KMS-11 (cell line): ENCODE measurements at regions not wholly inside any gene's neighbourhood (a gene's known extent, or its start where the extent isn't known, plus 50 kb on each side); places are given as distances from the start of the nearest gene placed in this dataset.

Experiments used
- H2AFZ ChIP-seq: fragments of 200-600 bp; sonication (generic); 2 replicates; pipeline ENCODE4 v1.6.1; 2016; ENCODE audit warnings: antibody characterized with exemption, mixed run types, low read depth
- H3K27ac ChIP-seq: fragments of 200-600 bp; sonication (generic); 2 replicates; pipeline ENCODE4 v1.6.1; 2016; ENCODE audit warnings: mild to moderate bottlenecking, mixed run types
- H3K27me3 ChIP-seq: fragments of 200-600 bp; sonication (generic); 2 replicates; pipeline ENCODE4 v1.6.1; 2017; ENCODE audit warnings: mild to moderate bottlenecking, low read depth, mixed run types, moderate library complexity; ENCODE audit not compliant: insufficient read depth
- H3K36me3 ChIP-seq: fragments of 200-600 bp; sonication (generic); 2 replicates; pipeline ENCODE4 v1.6.1; 2017; ENCODE audit warnings: mild to moderate bottlenecking, mixed run types; ENCODE audit not compliant: insufficient read depth
- H3K4me1 ChIP-seq: fragments of 200-600 bp; sonication (generic); 2 replicates; pipeline ENCODE4 v1.6.1; 2016; ENCODE audit warnings: mild to moderate bottlenecking, low read depth, mixed run types; ENCODE audit not compliant: poor library complexity, severe bottlenecking
- H3K4me2 ChIP-seq: fragments of 200-600 bp; sonication (generic); 2 replicates; pipeline ENCODE4 v1.7.0; 2016; ENCODE audit warnings: mild to moderate bottlenecking, mixed run types
- H3K4me3 ChIP-seq: fragments of 200-600 bp; sonication (generic); IDR thresholded peaks from 2 replicates; pipeline ENCODE4 v1.6.1; 2017; ENCODE audit warnings: low read depth, low read length, mixed read lengths; ENCODE audit not compliant: insufficient read depth
- H3K79me2 ChIP-seq: fragments of 200-600 bp; sonication (generic); 2 replicates; pipeline ENCODE4 v1.6.1; 2016; ENCODE audit warnings: low read depth, mixed run types; ENCODE audit not compliant: insufficient read depth
- H3K9ac ChIP-seq: fragments of 200-600 bp; sonication (generic); 2 replicates; pipeline ENCODE4 v1.6.1; 2016; ENCODE audit warnings: mild to moderate bottlenecking, mixed run types
- H4K20me1 ChIP-seq: fragments of 200-600 bp; sonication (generic); 2 replicates; pipeline ENCODE4 v1.6.1; 2016; ENCODE audit warnings: mild to moderate bottlenecking, mixed run types; ENCODE audit not compliant: insufficient read depth
- CTCF ChIP-seq: fragments of 200-600 bp; sonication (generic); conservative IDR thresholded peaks from 2 replicates; pipeline ENCODE4 v1.6.1; 2017; ENCODE audit warnings: low read depth, mild to moderate bottlenecking, antibody characterized with exemption, low read length, moderate library complexity, mixed read lengths

- no peak overlapping the region for H3K9ac ChIP-seq
- no peak overlapping the region for H3K27ac ChIP-seq
- no peaks in the 10 kb centered on the region for H3K4me1 ChIP-seq
- H3K36me3 ChIP-seq, result no peaks in the 10 kb centered on the region
- TF ChIP-seq CTCF, result no peak
- no peaks in the 10 kb centered on the region for H4K20me1 ChIP-seq
- H3K79me2 ChIP-seq, result no peaks in the 10 kb centered on the region
- H3K4me2 ChIP-seq, result no peak overlapping the region
- H3K27me3 ChIP-seq, result no peaks in the 10 kb centered on the region
- H3K4me3 ChIP-seq, result no peak overlapping the region
- no peak overlapping the region for H2AFZ ChIP-seq
Measured at GRCh38 chr17:12341328-12341727, 320.7 kb downstream of the MAP2K4 start.

GRCh38 chr17:12342161-12342560 is 321.5 kb downstream of the MAP2K4 start:
- H3K36me3 ChIP-seq, result no peaks in the 10 kb centered on the region
- no peak overlapping the region for H3K4me3 ChIP-seq
- H3K27ac ChIP-seq, result no peak overlapping the region
- H3K9ac ChIP-seq, result no peak overlapping the region
- no peak for TF ChIP-seq CTCF
- no peak overlapping the region for H3K4me2 ChIP-seq
- H3K4me1 ChIP-seq, result no peaks in the 10 kb centered on the region
- H3K27me3 ChIP-seq, result no peaks in the 10 kb centered on the region
- no peak overlapping the region for H2AFZ ChIP-seq
- H4K20me1 ChIP-seq, result no peaks in the 10 kb centered on the region
- no peaks in the 10 kb centered on the region for H3K79me2 ChIP-seq

GRCh38 chr17:12342609-12343435 is 322.1 kb downstream of the MAP2K4 start:
- Histone ChIP-seq H3K9ac (no peak overlapping the region), H3K4me3 (no peak overlapping the region), H3K4me1 (no peaks in the 10 kb centered on the region), H3K27me3 (no peaks in the 10 kb centered on the region), H3K4me2 (no peak overlapping the region), H2AFZ (no peak overlapping the region), H3K36me3 (no peaks in the 10 kb centered on the region), H3K27ac (no peak overlapping the region), H3K79me2 (no peaks in the 10 kb centered on the region), H4K20me1 (no peaks in the 10 kb centered on the region)
- no peak for TF ChIP-seq CTCF

- no peak overlapping the region for H3K9ac ChIP-seq
- H2AFZ ChIP-seq, result no peak overlapping the region
- TF ChIP-seq CTCF, result no peak
- H3K4me1 ChIP-seq, result no peaks in the 10 kb centered on the region
- H3K27ac ChIP-seq, result no peak overlapping the region
- H3K4me2 ChIP-seq, result no peak overlapping the region
- H3K4me3 ChIP-seq, result no peak overlapping the region
- no peaks in the 10 kb centered on the region for H4K20me1 ChIP-seq
- no peaks in the 10 kb centered on the region for H3K36me3 ChIP-seq
- no peaks in the 10 kb centered on the region for H3K27me3 ChIP-seq
- no peaks in the 10 kb centered on the region for H3K79me2 ChIP-seq
Measured at GRCh38 chr17:12348476-12348875, 317.2 kb upstream of the MYOCD start.
